Activated T-cell treated with anti-CD3 and anti-CD28 coated beads, Interleukin-2, amount 50 U/mL, for 72 hours (primary cell): ENCODE measurements at regions not wholly inside any gene's neighbourhood (a gene's known extent, or its start where the extent isn't known, plus 50 kb on each side); places are given as distances from the start of the nearest gene placed in this dataset.

Source experiments
- ATAC-seq, 2 donors: fragments of 150-1000 bp; cut with Tn5 transposase; replicated peaks in 1 of 2; 2 replicates each; pipeline ENCODE4 v1.10.0; 2021; ENCODE audit warnings: moderate library complexity in 2 of 2, mild to moderate bottlenecking in 1 of 2
- DNase-seq, 2 donors: peaks; one replicate each; pipeline ENCODE4 v3.0.0; 2021 to 2022; ENCODE audit warnings: mixed read lengths in 1 of 2
- H3K27ac Mint-ChIP-seq: one replicate; pipeline ENCODE4 v1.8.0; 2022; ENCODE audit warnings: mild to moderate bottlenecking, moderate library complexity, mixed read lengths
- H3K27me3 Mint-ChIP-seq: one replicate; pipeline ENCODE4 v1.8.0; 2022; ENCODE audit warnings: low read depth, mixed read lengths
- H3K36me3 Mint-ChIP-seq, 2 donors: one replicate each; pipeline ENCODE4 v1.8.0; 2022; ENCODE audit warnings: mixed read lengths in 2 of 2, mild to moderate bottlenecking in 1 of 2; ENCODE audit not compliant: insufficient read depth in 2 of 2
- H3K4me1 Mint-ChIP-seq: one replicate; pipeline ENCODE4 v1.8.0; 2022; ENCODE audit warnings: low read depth, mixed read lengths
- H3K4me3 Mint-ChIP-seq, 2 donors: one replicate each; pipeline ENCODE4 v1.8.0; 2022; ENCODE audit warnings: mild to moderate bottlenecking in 2 of 2, mixed read lengths in 2 of 2, moderate library complexity in 2 of 2
- H3K9me3 Mint-ChIP-seq, 2 donors: one replicate each; pipeline ENCODE4 v1.8.0; 2022; ENCODE audit warnings: mixed read lengths in 2 of 2

DNA sequence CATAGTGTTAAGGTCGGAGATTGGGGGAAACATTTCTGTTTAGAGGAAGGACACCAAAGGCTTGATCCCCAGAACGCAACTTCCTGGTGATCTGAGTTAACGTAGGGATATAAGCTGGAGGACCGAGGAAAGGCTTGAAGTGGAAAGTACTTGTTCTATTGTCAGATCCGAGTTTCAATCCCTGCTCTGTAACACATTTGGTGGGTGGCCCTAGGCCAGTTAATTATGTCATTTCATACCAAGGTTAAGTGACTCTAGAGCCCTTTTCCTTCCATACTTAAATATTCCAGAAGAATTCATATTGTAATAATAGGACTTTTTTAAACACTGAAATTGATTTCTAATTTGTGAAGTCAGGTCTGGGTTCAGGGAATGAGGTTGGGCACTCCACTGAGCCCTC lies 80.9 kb downstream of the RPLP1 start:
- Mint-ChIP-seq H3K4me3 (no peak overlapping the region), H3K9me3 (no peaks in the 10 kb centered on the region), H3K36me3 (no peaks in the 10 kb centered on the region), H3K4me1 (no peaks in the 10 kb centered on the region), H3K27me3 (peaks cover 26% of the 10 kb centered on the region), H3K27ac (no peak overlapping the region)
- ATAC-seq = no peak
- no peak for DNase-seq

DNA sequence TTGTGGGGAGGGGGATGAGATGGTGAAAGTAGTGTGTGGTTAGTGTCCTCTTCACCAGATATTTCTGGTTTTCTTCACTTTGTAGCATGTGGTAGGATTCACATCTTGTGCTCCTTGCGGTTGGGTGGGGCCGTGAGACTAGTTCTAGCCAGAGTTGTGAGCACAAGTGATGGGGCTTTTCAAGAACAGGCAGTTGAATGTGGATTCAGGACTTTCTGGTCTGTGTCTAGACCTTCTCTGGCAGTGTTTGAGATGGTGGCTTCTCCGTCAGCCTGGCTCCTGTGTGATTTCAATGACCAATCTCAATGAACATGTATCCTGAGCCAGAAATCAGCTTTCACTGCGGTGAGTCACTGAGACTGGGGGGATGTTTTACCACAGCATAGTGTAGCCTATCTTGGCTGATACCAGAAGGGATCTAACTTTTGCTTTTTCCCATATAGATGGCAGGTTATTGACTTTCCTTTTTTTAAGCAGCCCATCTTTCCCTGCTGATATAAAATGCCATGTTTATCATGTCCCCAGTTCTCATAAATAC lies 82.6 kb downstream of the RPLP1 start:
- Mint-ChIP-seq H3K27ac (no peak overlapping the region), H3K4me1 (no peaks in the 10 kb centered on the region), H3K9me3 (no peaks in the 10 kb centered on the region), H3K4me3 (no peak overlapping the region), H3K27me3 (peaks cover 26% of the 10 kb centered on the region), H3K36me3 (no peaks in the 10 kb centered on the region)
- no peak for ATAC-seq
- DNase-seq = no peak

DNA sequence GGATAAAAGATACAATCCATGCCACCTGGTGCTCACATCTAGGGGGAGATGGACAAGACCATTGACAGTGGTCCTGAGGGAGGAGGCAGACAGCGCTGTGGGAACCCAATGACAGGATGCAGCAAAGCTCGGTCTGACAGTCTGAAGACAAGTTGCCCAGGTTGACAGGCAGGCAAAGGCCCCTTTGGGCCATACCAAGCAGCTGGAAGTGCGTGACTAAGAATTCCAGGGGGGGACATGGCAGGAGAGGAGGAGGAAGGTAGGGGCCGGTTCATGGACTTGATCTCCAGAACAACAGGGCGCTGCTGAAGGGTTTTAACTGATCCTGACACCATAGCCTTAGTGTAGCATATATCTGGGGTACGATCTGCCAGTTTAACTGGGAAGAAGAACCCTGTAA lies 83.4 kb downstream of the RPLP1 start:
- Mint-ChIP-seq H3K4me1 (no peaks in the 10 kb centered on the region), H3K36me3 (no peaks in the 10 kb centered on the region), H3K27ac (no peak overlapping the region), H3K4me3 (no peak overlapping the region), H3K27me3 (peaks cover 26% of the 10 kb centered on the region), H3K9me3 (no peaks in the 10 kb centered on the region)
- DNase-seq = no peak
- no peak for ATAC-seq

DNA sequence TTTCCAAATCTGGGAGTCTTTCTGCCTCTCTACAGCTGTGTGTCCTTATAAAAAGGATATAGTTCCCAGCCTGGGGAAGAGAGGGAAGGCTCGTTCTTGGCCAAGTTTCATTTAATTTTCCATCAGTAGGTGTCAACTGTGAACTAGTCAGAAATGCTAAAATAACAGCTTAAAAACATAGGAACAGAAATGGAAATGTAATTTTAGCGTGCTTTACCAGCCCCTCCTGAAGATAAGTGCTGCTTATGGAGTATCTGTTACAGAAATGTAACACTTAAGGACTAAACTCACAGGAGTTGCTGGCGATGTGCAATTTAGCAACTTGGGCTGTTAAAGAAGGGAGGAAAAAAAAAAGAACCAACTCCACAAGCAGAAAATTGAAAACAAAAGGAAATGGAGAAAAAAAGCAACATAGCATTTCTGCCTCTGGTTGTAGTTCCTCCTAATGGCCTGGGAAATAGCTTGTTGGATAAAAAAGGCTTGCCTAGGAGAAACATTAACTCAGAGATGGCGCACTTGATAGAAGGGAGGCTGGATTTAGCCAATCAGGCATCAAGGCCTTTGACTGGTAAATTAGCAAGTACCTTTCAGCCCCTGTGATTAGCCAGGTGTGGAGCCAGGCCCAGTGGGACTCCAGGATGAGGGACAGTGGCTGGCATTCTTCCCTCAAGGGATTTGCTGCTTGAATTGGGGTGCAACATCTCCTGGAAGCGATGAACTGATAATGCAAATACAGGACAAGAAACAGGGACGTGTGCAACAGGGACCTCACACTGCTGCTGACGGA lies 84.3 kb downstream of the RPLP1 start:
- Mint-ChIP-seq H3K27me3 (peaks cover 26% of the 10 kb centered on the region), H3K36me3 (no peaks in the 10 kb centered on the region), H3K27ac (no peak overlapping the region), H3K4me1 (no peaks in the 10 kb centered on the region), H3K9me3 (no peaks in the 10 kb centered on the region), H3K4me3 (no peak overlapping the region)
- DNase-seq (no peak), ATAC-seq (no peak)

- Mint-ChIP-seq H3K9me3 (no peaks in the 10 kb centered on the region), H3K4me1 (no peaks in the 10 kb centered on the region), H3K27me3 (peaks cover 22% of the 10 kb centered on the region), H3K27ac (no peak overlapping the region), H3K36me3 (no peaks in the 10 kb centered on the region), H3K4me3 (no peak overlapping the region)
- DNase-seq = no peak
- no peak for ATAC-seq
Observed at GRCh38 chr15:69537901-69538300, 85.3 kb downstream of the RPLP1 start.

DNA sequence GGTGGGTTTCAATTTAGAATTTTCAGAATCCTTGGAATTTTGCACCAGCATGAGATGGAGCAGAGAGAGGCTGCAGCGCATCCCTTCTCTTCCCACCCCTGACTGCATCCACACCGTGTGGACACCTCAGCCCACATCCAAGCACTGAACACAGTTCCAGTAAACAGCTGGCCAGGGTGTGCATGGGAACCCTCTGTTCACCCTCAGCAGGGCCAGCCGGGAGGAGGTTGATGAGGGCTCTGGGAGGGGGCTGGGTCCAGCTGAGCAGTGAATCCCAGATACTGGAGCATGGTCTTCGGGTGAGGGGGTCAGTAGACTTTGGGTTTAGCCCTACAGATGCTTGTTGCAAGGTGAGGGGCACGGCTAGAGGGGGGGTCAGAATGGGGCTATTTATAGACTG lies 85.8 kb downstream of the RPLP1 start:
- Mint-ChIP-seq H3K27ac (no peak overlapping the region), H3K36me3 (no peaks in the 10 kb centered on the region), H3K9me3 (no peaks in the 10 kb centered on the region), H3K4me1 (no peaks in the 10 kb centered on the region), H3K27me3 (peaks cover 19% of the 10 kb centered on the region), H3K4me3 (no peak overlapping the region)
- DNase-seq = no peak
- ATAC-seq = no peak

DNA sequence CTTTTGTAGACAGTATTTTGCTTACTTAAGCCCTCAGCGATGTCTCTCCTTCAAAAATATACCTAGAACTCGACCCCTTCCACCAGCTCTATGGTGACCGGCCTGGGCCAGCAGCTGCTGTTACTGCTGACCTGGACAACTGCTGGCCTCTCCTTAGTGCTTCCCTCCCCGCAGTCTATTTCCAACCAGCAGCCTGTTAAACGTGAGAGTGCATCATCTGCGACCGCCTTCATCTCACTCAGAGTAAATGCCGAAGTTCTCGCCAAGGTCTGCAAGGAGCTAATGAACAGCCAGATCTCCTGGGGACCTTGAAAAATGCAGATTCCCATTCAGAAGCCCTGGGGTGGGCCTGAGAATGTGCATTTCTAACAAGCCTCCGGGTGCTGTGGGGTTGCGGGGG lies 86.7 kb downstream of the RPLP1 start:
- ATAC-seq (no peak), DNase-seq (no peak)
- no peaks in the 10 kb centered on the region for H3K4me1 Mint-ChIP-seq
- no peaks in the 10 kb centered on the region for H3K36me3 Mint-ChIP-seq
- no peak overlapping the region for H3K27ac Mint-ChIP-seq
- H3K27me3 Mint-ChIP-seq = peaks cover 19% of the 10 kb centered on the region
- H3K4me3 Mint-ChIP-seq = no peak overlapping the region
- H3K9me3 Mint-ChIP-seq = no peaks in the 10 kb centered on the region

- Mint-ChIP-seq H3K4me1 (no peaks in the 10 kb centered on the region), H3K9me3 (no peaks in the 10 kb centered on the region), H3K36me3 (no peaks in the 10 kb centered on the region), H3K27ac (no peak overlapping the region), H3K4me3 (no peak overlapping the region), H3K27me3 (peaks cover 18% of the 10 kb centered on the region)
- DNase-seq (no peak), ATAC-seq (no peak)
Observed at GRCh38 chr15:69540622-69541021, 88.0 kb downstream of the RPLP1 start.

DNA sequence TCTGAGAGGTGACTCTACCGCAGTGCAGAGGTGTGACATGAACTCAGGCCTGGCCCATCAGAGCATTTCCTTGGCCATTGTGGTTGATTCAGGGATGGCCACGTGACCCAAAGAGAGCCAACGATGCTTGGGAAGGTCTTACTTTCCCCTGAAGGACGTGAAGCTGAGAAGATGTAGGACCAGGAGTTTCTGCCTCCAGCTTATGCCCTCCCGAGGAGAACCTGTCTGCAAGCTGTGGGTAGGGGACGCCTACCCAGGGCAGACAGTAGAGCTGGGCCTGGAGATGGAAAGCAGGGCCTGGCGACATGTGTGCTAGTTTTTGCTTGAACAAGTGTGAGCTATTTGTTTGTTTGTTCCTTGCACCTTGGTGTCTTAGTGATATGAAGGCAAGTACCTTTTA lies 89.4 kb downstream of the RPLP1 start:
- H3K36me3 Mint-ChIP-seq = no peaks in the 10 kb centered on the region
- peaks cover 5% of the 10 kb centered on the region for H3K27me3 Mint-ChIP-seq
- H3K4me1 Mint-ChIP-seq = no peaks in the 10 kb centered on the region
- ATAC-seq (no peak), DNase-seq (no peak)
- H3K27ac Mint-ChIP-seq = no peak overlapping the region
- H3K4me3 Mint-ChIP-seq = no peak overlapping the region
- H3K9me3 Mint-ChIP-seq = no peaks in the 10 kb centered on the region

DNA sequence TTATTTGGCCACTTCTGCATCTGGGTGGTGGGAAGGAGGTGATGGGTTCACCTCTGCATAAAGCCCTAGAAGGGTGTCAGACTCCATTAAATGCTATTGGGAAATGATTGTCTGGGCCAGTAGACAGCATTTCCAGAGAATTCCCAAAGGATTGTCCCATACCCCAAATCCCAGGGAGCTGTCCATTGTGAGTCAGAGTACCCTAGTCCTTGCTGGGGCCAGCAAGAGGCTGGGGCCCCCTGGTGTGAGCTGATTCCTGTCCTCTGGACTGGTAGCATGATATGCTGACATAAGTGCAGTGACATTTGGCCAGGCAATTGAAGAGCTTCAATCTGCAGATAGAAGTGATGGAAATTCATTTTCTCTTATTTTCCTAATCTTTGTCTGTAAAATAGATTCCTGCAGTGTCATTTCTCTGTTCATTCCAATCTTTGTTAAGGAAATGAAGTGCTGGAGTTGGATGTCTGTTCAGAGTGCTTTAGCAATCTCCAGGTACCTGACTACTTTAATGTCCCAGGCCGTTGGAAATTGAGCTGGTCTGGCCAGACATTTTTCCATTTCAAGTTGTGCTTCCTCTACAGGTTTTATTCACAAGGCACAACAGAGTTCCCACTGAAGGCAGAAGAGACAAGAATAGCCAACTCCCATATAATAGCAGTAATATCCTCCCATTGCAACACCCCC lies 91.2 kb downstream of the RPLP1 start:
- Mint-ChIP-seq H3K27me3 (peaks cover 8% of the 10 kb centered on the region), H3K36me3 (no peaks in the 10 kb centered on the region), H3K9me3 (no peaks in the 10 kb centered on the region), H3K27ac (no peak overlapping the region), H3K4me1 (no peaks in the 10 kb centered on the region), H3K4me3 (no peak overlapping the region)
- ATAC-seq = no peak
- DNase-seq = no peak

DNA sequence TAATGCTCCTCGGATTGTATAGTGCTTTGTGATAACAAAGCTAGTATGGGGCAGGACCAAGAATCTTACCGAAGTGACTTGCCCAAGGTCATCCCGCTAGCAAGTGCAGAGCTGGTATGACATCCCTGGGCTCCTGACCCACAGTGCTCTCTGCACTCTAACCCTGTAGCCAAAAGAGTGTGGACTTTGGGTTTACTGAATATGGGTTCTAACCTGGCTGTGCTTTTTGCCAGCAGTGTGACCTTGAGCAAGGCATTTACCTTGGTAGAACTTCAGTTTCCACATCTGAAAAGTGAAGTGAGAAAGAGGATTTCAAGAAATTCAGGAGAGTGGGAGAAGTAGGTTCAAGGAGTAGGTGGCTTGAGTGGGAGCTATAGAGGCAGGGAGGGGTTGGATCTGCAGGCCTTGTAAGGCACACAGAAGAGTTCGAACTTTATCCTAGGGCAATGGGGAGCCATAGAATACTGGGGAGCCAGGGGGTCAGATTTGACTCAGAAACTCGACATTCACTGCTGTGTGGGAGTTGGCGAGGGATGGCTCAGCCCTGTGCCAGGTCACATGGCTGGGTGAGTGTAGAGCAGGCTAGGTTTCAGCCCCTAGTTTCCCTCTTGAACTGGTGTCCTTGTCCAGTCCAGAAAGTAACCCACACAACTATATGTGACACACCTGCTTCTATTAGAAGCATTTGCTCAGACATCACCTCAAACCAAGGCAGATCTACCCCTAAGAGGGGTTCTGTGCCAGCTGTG lies 91.9 kb downstream of the RPLP1 start:
- H3K9me3 Mint-ChIP-seq = no peaks in the 10 kb centered on the region
- ATAC-seq (no peak), DNase-seq (no peak)
- no peaks in the 10 kb centered on the region for H3K36me3 Mint-ChIP-seq
- H3K27me3 Mint-ChIP-seq = peaks cover 15% of the 10 kb centered on the region
- no peak overlapping the region for H3K4me3 Mint-ChIP-seq
- no peak overlapping the region for H3K27ac Mint-ChIP-seq
- H3K4me1 Mint-ChIP-seq = no peaks in the 10 kb centered on the region

- ATAC-seq = no peak
Observed at GRCh38 chr15:69546182-69546581, 93.6 kb downstream of the RPLP1 start.

More at GRCh38 chr15:69546182-69546581, 93.6 kb downstream of the RPLP1 start:
- Mint-ChIP-seq H3K9me3 (no peaks in the 10 kb centered on the region), H3K4me3 (no peak overlapping the region), H3K4me1 (no peaks in the 10 kb centered on the region), H3K27me3 (peaks cover 26% of the 10 kb centered on the region), H3K27ac (no peak overlapping the region), H3K36me3 (peaks cover 0 to 2% of the 10 kb centered on the region in 2 donors)
- no peak for DNase-seq
